Stimulated activated naive CD4-positive, alpha-beta T cell (primary cell): ENCODE measurements at regions not wholly inside any gene's neighbourhood (a gene's known extent, or its start where the extent isn't known, plus 50 kb on each side); places are given as distances from the start of the nearest gene placed in this dataset.
"Not testable (repeated sequence)": the region's sequence is repeated elsewhere in the genome, so short reads cannot be mapped to it uniquely, and the experiment has no call there.

Experiments used
- DNase-seq, 6 experiments: peaks; one replicate each; lab custom pipeline; 2025; lab: John Stamatoyannopoulos, UW

GRCh38 chr7:8809320-8809719 lies 375.9 kb downstream of the NXPH1 start:
- no peak for DNase-seq

GRCh38 chr7:8817448-8818036 lies 384.1 kb downstream of the NXPH1 start:
- DNase-seq = no peak

- DNase-seq = no peak
Measured at GRCh38 chr7:8818406-8818805, 385.0 kb downstream of the NXPH1 start.

GRCh38 chr7:8822595-8822994 lies 389.2 kb downstream of the NXPH1 start:
- DNase-seq = no peak

- no peak for DNase-seq
Measured at GRCh38 chr7:8823486-8823885, 390.1 kb downstream of the NXPH1 start.

- DNase-seq = no peak
Measured at GRCh38 chr7:8827329-8827728, 393.9 kb downstream of the NXPH1 start.

GRCh38 chr7:8829100-8829499 lies 395.7 kb downstream of the NXPH1 start:
- no peak for DNase-seq

GRCh38 chr7:8831376-8831775 lies 398.0 kb downstream of the NXPH1 start:
- no peak for DNase-seq

- no peak for DNase-seq
Measured at GRCh38 chr7:8833355-8833754, 399.9 kb downstream of the NXPH1 start.

GRCh38 chr7:8841171-8841570 lies 407.8 kb downstream of the NXPH1 start:
- no peak for DNase-seq

GRCh38 chr7:8871716-8872115 lies 438.3 kb downstream of the NXPH1 start:
- DNase-seq = no peak

GRCh38 chr7:8881916-8882315 lies 448.5 kb downstream of the NXPH1 start:
- no peak for DNase-seq

GRCh38 chr7:8885480-8886000 lies 452.1 kb downstream of the NXPH1 start:
- DNase-seq = no peak

GRCh38 chr7:8890346-8890745 lies 456.9 kb downstream of the NXPH1 start:
- DNase-seq = not testable (repeated sequence)

GRCh38 chr7:8893775-8894174 lies 460.4 kb downstream of the NXPH1 start:
- DNase-seq = no peak

- no peak for DNase-seq
Measured at GRCh38 chr7:8906396-8907075, 473.1 kb downstream of the NXPH1 start.

GRCh38 chr7:8908889-8909288 lies 475.5 kb downstream of the NXPH1 start:
- DNase-seq = no peak

- DNase-seq = no peak
Measured at GRCh38 chr7:8913682-8914081, 480.3 kb downstream of the NXPH1 start.

- no peak for DNase-seq
Measured at GRCh38 chr7:8921807-8922206, 488.4 kb downstream of the NXPH1 start.

- DNase-seq = no peak
Measured at GRCh38 chr7:8922726-8923125, 489.3 kb downstream of the NXPH1 start.

- no peak for DNase-seq
Measured at GRCh38 chr7:8923164-8923806, 489.9 kb downstream of the NXPH1 start.

- no peak for DNase-seq
Measured at GRCh38 chr7:8931906-8932646, 498.7 kb downstream of the NXPH1 start.

- no peak for DNase-seq
Measured at GRCh38 chr7:8932751-8933150, 499.3 kb downstream of the NXPH1 start.
